Hepatocyte (in vitro differentiated cells): ENCODE measurements at regions not wholly inside any gene's neighbourhood (a gene's known extent, or its start where the extent isn't known, plus 50 kb on each side); places are given as distances from the start of the nearest gene placed in this dataset.

Experiments
- CTCF ChIP-seq: fragments of 200-600 bp; sonication (generic); IDR thresholded peaks from 2 replicates; pipeline ENCODE4 v1.5.1; 2016; ENCODE audit warnings: antibody characterized with exemption, mild to moderate bottlenecking; ENCODE audit not compliant: poor library complexity
- EZH2 ChIP-seq: fragments of 200-600 bp; sonication (generic); IDR thresholded peaks from 2 replicates; pipeline ENCODE4 v1.6.1; 2016; ENCODE audit warnings: antibody characterized with exemption, mild to moderate bottlenecking, borderline replicate concordance

- TF ChIP-seq CTCF = no peak
- no peak for TF ChIP-seq EZH2
Observed at GRCh38 chr2:239825705-239825979, 199.5 kb downstream of the NDUFA10 start.
